Osteoblast (primary cell): ENCODE measurements at regions not wholly inside any gene's neighbourhood (a gene's known extent, or its start where the extent isn't known, plus 50 kb on each side); places are given as distances from the start of the nearest gene placed in this dataset. TPM values are rescaled to one million over a fixed set of nuclear protein-coding genes. Genes with fewer than 3 reads are reported as not detected.

Source experiments
- DNase-seq: peaks from one replicate; pipeline ENCODE4 v3.0.0; 2011; ENCODE audit warnings: low spot score, mixed read lengths; ENCODE audit not compliant: insufficient read length; ENCODE audit errors: missing footprints
- H2AFZ ChIP-seq: 2 replicates; pipeline ENCODE4 v1.6.0; 2011; ENCODE audit warnings: mild to moderate bottlenecking, low read length
- H3K27ac ChIP-seq: 2 replicates; pipeline ENCODE4 v1.5.1; 2011; ENCODE audit warnings: mild to moderate bottlenecking, low read depth, low read length, moderate library complexity
- H3K27me3 ChIP-seq: 2 replicates; pipeline ENCODE4 v1.6.0; 2012; ENCODE audit warnings: mild to moderate bottlenecking, control low read depth, inconsistent platforms, low read length, moderate library complexity; ENCODE audit not compliant: insufficient read depth
- H3K36me3 ChIP-seq: 2 replicates; pipeline ENCODE4 v1.5.1; 2011; ENCODE audit warnings: mild to moderate bottlenecking, low read length, control low read depth, moderate library complexity; ENCODE audit not compliant: insufficient read depth
- H3K4me1 ChIP-seq: 2 replicates; pipeline ENCODE4 v1.5.1; 2011; ENCODE audit warnings: mild to moderate bottlenecking, low read length, control low read depth, moderate library complexity; ENCODE audit not compliant: insufficient read depth
- H3K4me2 ChIP-seq: 2 replicates; pipeline ENCODE4 v1.6.0; 2011; ENCODE audit warnings: mild to moderate bottlenecking, low read length; ENCODE audit not compliant: insufficient read depth
- H3K4me3 ChIP-seq: fragments of 200-600 bp; sonication (generic); 3 replicates; pipeline ENCODE4 v1.5.1; 2012; ENCODE audit warnings: mild to moderate bottlenecking, low read length, inconsistent platforms; ENCODE audit not compliant: insufficient read depth
- H3K79me2 ChIP-seq: 2 replicates; pipeline ENCODE4 v1.6.0; 2012; ENCODE audit warnings: mild to moderate bottlenecking, low read length, control low read depth, inconsistent platforms; ENCODE audit not compliant: insufficient read depth
- H3K9me3 ChIP-seq: 2 replicates; pipeline ENCODE4 v1.5.1; 2011; ENCODE audit warnings: low read depth, low read length, control low read depth
- H4K20me1 ChIP-seq: 2 replicates; pipeline ENCODE4 v1.6.0; 2012; ENCODE audit warnings: mild to moderate bottlenecking, low read length, control low read depth; ENCODE audit not compliant: insufficient read depth
- small RNA-seq: library from RNA; depleted of rRNA; stranded (forward); fragments of <200 nt; gene quantifications from one replicate; pipeline ENCODE3, GENCODE V24; 2012
- TF ChIP-seq, protein P1 (sequence below): IDR thresholded peaks from 2 replicates; pipeline ENCODE4 v1.5.1; 2011; ENCODE audit warnings: mild to moderate bottlenecking, low read depth, low read length, moderate library complexity; ENCODE audit errors: extremely low read depth

DNA sequence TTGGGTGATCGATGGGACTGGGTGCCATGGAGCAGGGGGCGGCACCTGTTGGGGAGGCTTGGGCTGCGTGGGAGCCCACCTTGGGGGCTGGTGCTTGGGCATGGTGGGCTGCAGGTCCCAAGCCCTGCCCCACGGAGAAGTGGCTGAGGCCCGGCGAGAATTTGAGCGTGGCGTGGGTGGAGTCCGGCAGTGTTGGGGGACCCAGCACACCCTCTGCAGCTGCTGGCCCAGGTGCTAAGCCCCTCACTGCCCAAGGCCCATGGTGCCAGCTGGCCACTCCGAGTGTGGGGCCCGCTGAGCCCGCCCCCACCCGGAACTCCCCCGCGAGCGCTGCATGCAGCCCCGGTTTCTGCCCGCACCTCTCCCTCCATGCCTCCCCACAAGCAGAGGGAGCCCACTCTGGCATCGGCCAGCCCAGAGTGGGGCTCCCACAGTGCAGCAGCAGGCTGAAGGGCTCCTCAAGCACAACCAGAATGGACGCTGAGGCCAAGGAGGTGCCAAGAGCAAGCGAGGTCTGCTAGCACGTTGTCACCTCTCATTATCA, 1178.6 kb upstream of the CDH10 start:
- H3K9me3 ChIP-seq, result peaks cover 2% of the 10 kb centered on the region
- no peaks in the 10 kb centered on the region for H3K36me3 ChIP-seq
- H2AFZ ChIP-seq, result no peak overlapping the region
- TF ChIP-seq, protein P1, sequence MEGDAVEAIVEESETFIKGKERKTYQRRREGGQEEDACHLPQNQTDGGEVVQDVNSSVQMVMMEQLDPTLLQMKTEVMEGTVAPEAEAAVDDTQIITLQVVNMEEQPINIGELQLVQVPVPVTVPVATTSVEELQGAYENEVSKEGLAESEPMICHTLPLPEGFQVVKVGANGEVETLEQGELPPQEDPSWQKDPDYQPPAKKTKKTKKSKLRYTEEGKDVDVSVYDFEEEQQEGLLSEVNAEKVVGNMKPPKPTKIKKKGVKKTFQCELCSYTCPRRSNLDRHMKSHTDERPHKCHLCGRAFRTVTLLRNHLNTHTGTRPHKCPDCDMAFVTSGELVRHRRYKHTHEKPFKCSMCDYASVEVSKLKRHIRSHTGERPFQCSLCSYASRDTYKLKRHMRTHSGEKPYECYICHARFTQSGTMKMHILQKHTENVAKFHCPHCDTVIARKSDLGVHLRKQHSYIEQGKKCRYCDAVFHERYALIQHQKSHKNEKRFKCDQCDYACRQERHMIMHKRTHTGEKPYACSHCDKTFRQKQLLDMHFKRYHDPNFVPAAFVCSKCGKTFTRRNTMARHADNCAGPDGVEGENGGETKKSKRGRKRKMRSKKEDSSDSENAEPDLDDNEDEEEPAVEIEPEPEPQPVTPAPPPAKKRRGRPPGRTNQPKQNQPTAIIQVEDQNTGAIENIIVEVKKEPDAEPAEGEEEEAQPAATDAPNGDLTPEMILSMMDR, result no peak
- H3K4me2 ChIP-seq, result no peak overlapping the region
- no peaks in the 10 kb centered on the region for H3K27me3 ChIP-seq
- no peak overlapping the region for H3K4me3 ChIP-seq
- DNase-seq, result no peak
- no peaks in the 10 kb centered on the region for H3K79me2 ChIP-seq
- no peaks in the 10 kb centered on the region for H3K4me1 ChIP-seq
- H3K27ac ChIP-seq, result no peak overlapping the region
- H4K20me1 ChIP-seq, result no peaks in the 10 kb centered on the region

Small RNAs in the stretch of these regions (small RNA-seq; reads per million reads assigned to genes)
- gene AC113347.2, result not detected
- not detected for gene AC113347.3
- gene RNU4-43P, result not detected
